Smooth muscle cell (in vitro differentiated cells): ENCODE measurements at regions not wholly inside any gene's neighbourhood (a gene's known extent, or its start where the extent isn't known, plus 50 kb on each side); places are given as distances from the start of the nearest gene placed in this dataset.

Experiments used
- DNase-seq: peaks from one replicate; lab custom pipeline; 2025; ENCODE audit not compliant: unreplicated experiment; lab: John Stamatoyannopoulos, UW
- H2AFZ ChIP-seq: fragments of 200-600 bp; sonication (generic); 2 replicates; pipeline ENCODE4 v1.6.0; 2016; ENCODE audit warnings: antibody characterized with exemption, low read depth, mild to moderate bottlenecking
- H3F3A ChIP-seq: fragments of 200-600 bp; sonication (generic); 2 replicates; pipeline ENCODE4 v1.6.0; 2017; ENCODE audit warnings: antibody characterized with exemption, low read depth
- H3K27ac ChIP-seq: fragments of 200-600 bp; sonication (generic); 2 replicates; pipeline ENCODE4 v1.5.1; 2016; ENCODE audit warnings: low read depth, mild to moderate bottlenecking
- H3K27me3 ChIP-seq: fragments of 200-600 bp; sonication (generic); 2 replicates; pipeline ENCODE4 v1.6.1; 2016; ENCODE audit warnings: low read depth, mild to moderate bottlenecking
- H3K36me3 ChIP-seq: fragments of 200-600 bp; sonication (generic); 2 replicates; pipeline ENCODE4 v1.5.1; 2016; ENCODE audit warnings: low read depth
- H3K4me1 ChIP-seq: fragments of 200-600 bp; sonication (generic); 2 replicates; pipeline ENCODE4 v1.5.1; 2016; ENCODE audit warnings: low read depth
- H3K4me2 ChIP-seq: fragments of 200-600 bp; sonication (generic); 2 replicates; pipeline ENCODE4 v1.6.0; 2016; ENCODE audit warnings: mild to moderate bottlenecking
- H3K4me3 ChIP-seq: fragments of 200-600 bp; sonication (generic); 2 replicates; pipeline ENCODE4 v1.5.1; 2016; ENCODE audit warnings: mild to moderate bottlenecking
- H3K79me2 ChIP-seq: fragments of 200-600 bp; sonication (generic); 2 replicates; pipeline ENCODE4 v1.6.0; 2016; ENCODE audit warnings: low read depth, mild to moderate bottlenecking
- H3K9ac ChIP-seq: fragments of 200-600 bp; sonication (generic); 2 replicates; pipeline ENCODE4 v1.6.0; 2016; ENCODE audit warnings: low read depth
- H3K9me3 ChIP-seq: fragments of 200-600 bp; sonication (generic); replicated peaks from 2 replicates; pipeline ENCODE4 v1.5.1; 2016; ENCODE audit warnings: low read depth
- H4K20me1 ChIP-seq: fragments of 200-600 bp; sonication (generic); 2 replicates; pipeline ENCODE4 v1.6.0; 2016; ENCODE audit warnings: low read depth
- CTCF ChIP-seq: fragments of 200-600 bp; sonication (generic); IDR thresholded peaks from 2 replicates; pipeline ENCODE4 v1.5.1; 2017; ENCODE audit warnings: borderline replicate concordance, mild to moderate bottlenecking, antibody characterized with exemption; ENCODE audit not compliant: insufficient read depth, poor library complexity, severe bottlenecking
- WGBS: methylation state at CpG from one replicate; pipeline ENCODE4 v1.1.7; 2016; ENCODE audit warnings: low lambda C conversion rate; 5-methylcytosine and 5-hydroxymethylcytosine counted together

GRCh38 chr14:26175658-26176057 is 422.2 kb downstream of the NOVA1 start:
- Histone ChIP-seq H3K9ac (no peak overlapping the region), H3K27me3 (peaks cover 57% of the 10 kb centered on the region), H3K79me2 (no peaks in the 10 kb centered on the region), H3K27ac (no peak overlapping the region), H3K36me3 (no peaks in the 10 kb centered on the region), H4K20me1 (no peaks in the 10 kb centered on the region), H2AFZ (no peak overlapping the region), H3F3A (no peaks in the 10 kb centered on the region), H3K4me2 (no peak overlapping the region), H3K4me3 (no peak overlapping the region), H3K9me3 (no peaks in the 10 kb centered on the region), H3K4me1 (no peaks in the 10 kb centered on the region)
- 95% methylated on average over 14 of the region's 14 CpGs for WGBS
- TF ChIP-seq CTCF: no peak
- no peak for DNase-seq

- no peaks in the 10 kb centered on the region for H3K4me1 ChIP-seq
Measured at GRCh38 chr14:26174395-26174794, 423.4 kb downstream of the NOVA1 start.

GRCh38 chr14:26173581-26174110 is 424.2 kb downstream of the NOVA1 start:
- Histone ChIP-seq H3K4me3 (no peak overlapping the region), H2AFZ (no peak overlapping the region), H3K27me3 (peaks cover 56% of the 10 kb centered on the region), H3K9me3 (no peaks in the 10 kb centered on the region), H3K36me3 (no peaks in the 10 kb centered on the region), H3K27ac (no peak overlapping the region), H3K4me2 (no peak overlapping the region), H3K4me1 (no peaks in the 10 kb centered on the region), H4K20me1 (no peaks in the 10 kb centered on the region), H3K9ac (no peak overlapping the region), H3F3A (no peaks in the 10 kb centered on the region), H3K79me2 (no peaks in the 10 kb centered on the region)
- DNase-seq: no peak
- WGBS: 55% methylated on average over 2 of the region's 2 CpGs
- no peak for TF ChIP-seq CTCF

More at GRCh38 chr14:26174395-26174794, 423.4 kb downstream of the NOVA1 start:
- Histone ChIP-seq H3K36me3 (no peaks in the 10 kb centered on the region), H3K4me3 (no peak overlapping the region), H3K27me3 (peaks cover 57% of the 10 kb centered on the region), H3K9ac (no peak overlapping the region), H3K27ac (no peak overlapping the region), H3K4me2 (no peak overlapping the region), H3K9me3 (no peaks in the 10 kb centered on the region), H3F3A (no peaks in the 10 kb centered on the region), H4K20me1 (no peaks in the 10 kb centered on the region), H3K79me2 (no peaks in the 10 kb centered on the region), H2AFZ (no peak overlapping the region)
- no peak for DNase-seq
- WGBS: 92% methylated on average over 2 of the region's 2 CpGs
- no peak for TF ChIP-seq CTCF

GRCh38 chr14:26172396-26172795 is 425.4 kb downstream of the NOVA1 start:
- H3K4me2 ChIP-seq: no peak overlapping the region
- no peaks in the 10 kb centered on the region for H3K36me3 ChIP-seq
- TF ChIP-seq CTCF: no peak
- H2AFZ ChIP-seq: no peak overlapping the region
- H3K27me3 ChIP-seq: peaks cover 50% of the 10 kb centered on the region
- H3K27ac ChIP-seq: no peak overlapping the region
- H3F3A ChIP-seq: no peaks in the 10 kb centered on the region
- no peak overlapping the region for H3K9ac ChIP-seq
- no peaks in the 10 kb centered on the region for H3K79me2 ChIP-seq
- no peaks in the 10 kb centered on the region for H3K4me1 ChIP-seq
- H3K9me3 ChIP-seq: no peaks in the 10 kb centered on the region
- no peaks in the 10 kb centered on the region for H4K20me1 ChIP-seq
- no peak overlapping the region for H3K4me3 ChIP-seq
- DNase-seq: no peak
